WTC11 (cell line): ENCODE measurements at regions not wholly inside any gene's neighbourhood (a gene's known extent, or its start where the extent isn't known, plus 50 kb on each side); places are given as distances from the start of the nearest gene placed in this dataset.

Source experiments
- CREB1 ChIP-seq: sonication (generic); formaldehyde crosslinking; IDR thresholded peaks from 2 replicates; pipeline ENCODE4 v1.8.0; 2023; ENCODE audit warnings: mild to moderate bottlenecking, missing genetic modification reagents
- CTCF ChIP-seq: fragments of 200-600 bp; IDR thresholded peaks from 2 replicates; pipeline ENCODE4 v1.8.0; 2022; ENCODE audit warnings: antibody characterized with exemption
- ELF4 ChIP-seq: sonication (generic); formaldehyde crosslinking; IDR thresholded peaks from 2 replicates; pipeline ENCODE4 v1.8.1; 2022; ENCODE audit warnings: low read depth, mild to moderate bottlenecking, moderate library complexity, missing genetic modification reagents
- ERG ChIP-seq: fragments of 250-450 bp; sonication (Bioruptor Pico); IDR thresholded peaks from 2 replicates; pipeline ENCODE4 v1.8.0; 2021; ENCODE audit warnings: mild to moderate bottlenecking
- ESRRA ChIP-seq: sonication (generic); formaldehyde crosslinking; IDR thresholded peaks from 2 replicates; pipeline ENCODE4 v1.8.1; 2022; ENCODE audit warnings: mild to moderate bottlenecking, missing genetic modification reagents, borderline replicate concordance
- ETV6 ChIP-seq: sonication (generic); formaldehyde crosslinking; IDR thresholded peaks from 2 replicates; pipeline ENCODE4 v1.8.1; 2022; ENCODE audit warnings: mild to moderate bottlenecking, missing genetic modification reagents
- FOXP4 ChIP-seq: sonication (generic); formaldehyde crosslinking; IDR thresholded peaks from 2 replicates; pipeline ENCODE4 v1.8.0; 2022; ENCODE audit warnings: mild to moderate bottlenecking, missing genetic modification reagents
- GTF2I ChIP-seq: fragments of 250-450 bp; sonication (Bioruptor Pico); conservative IDR thresholded peaks from 2 replicates; pipeline ENCODE4 v1.4.0; 2021; ENCODE audit warnings: mild to moderate bottlenecking
- NR1H2 ChIP-seq: sonication (generic); formaldehyde crosslinking; IDR thresholded peaks from 2 replicates; pipeline ENCODE4 v1.9.0; 2021; ENCODE audit warnings: mild to moderate bottlenecking, moderate library complexity, missing genetic modification reagents
- SMAD4 ChIP-seq: sonication (generic); formaldehyde crosslinking; IDR thresholded peaks from 2 replicates; pipeline ENCODE4 v1.8.0; 2022; ENCODE audit warnings: mild to moderate bottlenecking, missing genetic modification reagents
- USF1 ChIP-seq: sonication (generic); formaldehyde crosslinking; IDR thresholded peaks from 2 replicates; pipeline ENCODE4 v1.8.0; 2022; ENCODE audit warnings: mild to moderate bottlenecking, missing genetic modification reagents
- ZNF425 ChIP-seq: fragments of 250-450 bp; sonication (Bioruptor Pico); conservative IDR thresholded peaks from 2 replicates; pipeline ENCODE4 v1.9.0; 2021; ENCODE audit warnings: mild to moderate bottlenecking

GRCh38 chr11:15765530-15765929 is 590.8 kb downstream of the SOX6 start:
- TF ChIP-seq USF1 (CRISPR knock-in tag) (no peak), ELF4 (CRISPR knock-in tag) (no peak), ESRRA (CRISPR knock-in tag) (no peak), CTCF (no peak), NR1H2 (CRISPR knock-in tag) (no peak), ETV6 (CRISPR knock-in tag) (no peak), ZNF425 (no peak), CREB1 (CRISPR knock-in tag) (no peak), SMAD4 (CRISPR knock-in tag) (no peak), GTF2I (CRISPR knock-in tag) (no peak), FOXP4 (CRISPR knock-in tag) (no peak), ERG (CRISPR knock-in tag) (no peak)
